ENCODE measurements at regions not wholly inside any gene's neighbourhood (a gene's known extent, or its start where the extent isn't known, plus 50 kb on each side); places are given as distances from the start of the nearest gene placed in this dataset.

DNA sequence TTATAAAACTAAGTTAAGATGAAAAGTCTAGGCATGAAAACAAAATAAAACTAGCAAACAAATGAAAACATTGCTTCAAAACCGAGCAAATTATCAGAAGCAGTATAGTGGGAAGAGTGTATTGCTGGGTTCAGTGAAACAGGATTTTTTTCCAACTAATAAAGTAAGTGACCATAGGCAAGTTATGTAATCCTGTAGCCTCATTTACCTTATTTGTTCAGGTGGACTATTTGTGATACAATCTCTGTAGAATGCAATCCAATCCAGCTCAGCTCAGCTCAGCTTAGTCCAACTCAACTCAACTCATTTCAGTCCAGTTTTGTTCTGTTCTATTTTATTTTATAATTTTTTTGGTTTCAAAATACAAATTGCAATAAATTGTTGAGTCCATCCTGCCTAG, 276.7 kb upstream of the LRIG3 start:
- intact Hi-C loops (cut with micrococcal nuclease), result no loop called here
- no peak overlapping the region for H3K4me3 Mint-ChIP-seq
- no peaks in the 10 kb centered on the region for H3K36me3 Mint-ChIP-seq (ENCODE audit: low read depth)
- H3K27ac Mint-ChIP-seq, result no peak overlapping the region
- no peak for DNase-seq
- H3K9me3 Mint-ChIP-seq, result no peaks in the 10 kb centered on the region
- H3K27me3 Mint-ChIP-seq, result no peaks in the 10 kb centered on the region
- H3K4me1 Mint-ChIP-seq, result no peaks in the 10 kb centered on the region

DNA sequence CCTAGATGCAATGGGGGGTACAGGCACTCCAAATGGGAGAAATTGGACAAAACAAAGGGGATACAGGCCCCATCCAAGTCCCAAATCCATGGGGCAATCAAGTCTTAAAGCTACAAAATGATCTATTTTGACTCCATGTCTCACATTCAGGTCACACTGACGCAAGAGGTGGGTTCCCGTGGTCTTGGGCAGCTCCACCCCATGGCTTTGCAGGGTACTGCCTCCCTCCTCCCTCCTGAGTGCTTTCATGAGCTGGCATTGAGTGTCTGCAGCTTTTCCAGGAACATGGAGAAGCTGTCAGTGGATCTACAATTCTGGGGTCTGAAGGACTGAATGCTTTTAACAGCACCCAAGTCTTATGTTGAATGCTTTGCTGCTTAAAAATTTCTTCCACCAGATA, 274.5 kb upstream of the LRIG3 start:
- Mint-ChIP-seq H3K4me1 (no peaks in the 10 kb centered on the region), H3K4me3 (no peak overlapping the region), H3K36me3 (ENCODE audit: low read depth) (no peaks in the 10 kb centered on the region), H3K9me3 (no peaks in the 10 kb centered on the region), H3K27me3 (no peaks in the 10 kb centered on the region), H3K27ac (no peak overlapping the region)
- DNase-seq, result no peak
- intact Hi-C loops (cut with micrococcal nuclease), result no loop called here

DNA sequence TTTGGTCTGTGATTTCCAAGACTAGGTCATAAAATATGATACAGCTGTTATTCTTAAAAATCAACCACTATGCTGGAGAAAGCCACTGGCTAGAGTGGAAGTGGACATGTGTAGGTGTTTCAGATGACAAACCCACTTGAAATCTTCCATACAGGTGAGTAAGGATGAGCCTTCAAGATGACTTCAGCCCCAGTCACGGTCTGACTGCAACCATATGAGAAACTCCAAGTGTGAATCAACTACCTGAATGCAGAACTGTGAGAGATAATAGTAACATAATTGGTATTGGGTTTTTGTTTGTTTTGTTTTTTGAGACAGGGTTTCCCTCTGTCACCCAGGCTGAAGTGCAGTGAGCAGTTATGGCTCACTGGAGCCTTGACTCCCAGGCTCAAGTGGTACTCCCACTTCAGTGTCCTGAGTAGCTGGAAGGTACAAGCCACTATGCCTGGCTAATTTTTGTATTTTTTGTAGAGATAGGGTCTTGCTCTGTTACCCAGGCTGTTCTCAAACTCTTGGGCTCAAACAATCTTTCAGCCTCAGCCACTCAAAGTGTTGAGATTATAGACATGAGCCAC, 273.3 kb upstream of the LRIG3 start:
- H3K4me1 Mint-ChIP-seq, result no peaks in the 10 kb centered on the region
- no peaks in the 10 kb centered on the region for H3K9me3 Mint-ChIP-seq
- H3K27me3 Mint-ChIP-seq, result no peaks in the 10 kb centered on the region
- intact Hi-C loops (cut with micrococcal nuclease), result no loop called here
- H3K27ac Mint-ChIP-seq, result no peak overlapping the region
- no peak overlapping the region for H3K4me3 Mint-ChIP-seq
- H3K36me3 Mint-ChIP-seq (ENCODE audit: low read depth), result no peaks in the 10 kb centered on the region
- DNase-seq, result no peak

DNA sequence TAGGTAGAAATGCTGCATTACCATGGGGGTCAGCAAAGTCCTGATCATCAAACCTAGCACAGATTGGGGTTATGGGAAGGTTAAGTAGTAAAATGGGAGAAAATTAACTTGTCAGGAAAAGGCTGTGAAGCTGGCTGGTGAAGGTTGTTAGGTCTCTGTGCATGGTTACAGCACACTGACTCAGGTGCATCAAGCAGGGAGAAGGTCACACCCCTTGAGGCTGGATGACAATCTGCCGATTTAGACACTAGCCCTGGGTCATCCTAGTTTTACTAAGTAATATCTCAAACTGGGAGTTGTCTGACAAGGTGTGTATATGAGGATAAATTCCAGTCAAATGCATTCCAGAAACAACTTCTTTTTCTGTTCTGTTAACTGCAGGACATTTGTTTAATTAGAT, 271.1 kb upstream of the LRIG3 start:
- no peak for DNase-seq
- no peaks in the 10 kb centered on the region for H3K27me3 Mint-ChIP-seq
- no peaks in the 10 kb centered on the region for H3K9me3 Mint-ChIP-seq
- H3K27ac Mint-ChIP-seq, result no peak overlapping the region
- intact Hi-C loops (cut with micrococcal nuclease), result no loop called here
- H3K36me3 Mint-ChIP-seq (ENCODE audit: low read depth), result no peaks in the 10 kb centered on the region
- no peaks in the 10 kb centered on the region for H3K4me1 Mint-ChIP-seq
- H3K4me3 Mint-ChIP-seq, result no peak overlapping the region

DNA sequence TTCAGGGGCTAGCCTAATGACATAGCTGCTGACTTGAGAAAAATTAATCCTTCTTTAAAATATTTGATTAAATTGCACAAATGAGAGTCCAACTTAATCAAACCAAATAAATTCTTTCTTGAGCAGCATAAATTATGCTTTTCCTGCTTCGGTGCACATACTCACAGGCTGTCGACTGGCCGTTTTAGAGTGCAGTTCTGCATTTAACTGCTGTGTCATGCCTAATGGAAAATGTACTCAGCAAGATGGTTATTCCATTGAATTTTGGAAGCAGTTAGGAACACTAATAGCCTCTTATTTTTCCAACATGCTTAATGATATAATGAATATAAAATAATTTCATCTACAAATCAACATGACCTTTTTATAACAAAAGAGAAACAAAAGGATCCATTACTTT, 266.1 kb upstream of the LRIG3 start:
- no peak for DNase-seq
- Mint-ChIP-seq H3K27ac (no peak overlapping the region), H3K4me1 (peaks cover 3% of the 10 kb centered on the region), H3K9me3 (no peaks in the 10 kb centered on the region), H3K4me3 (no peak overlapping the region), H3K36me3 (ENCODE audit: low read depth) (no peaks in the 10 kb centered on the region), H3K27me3 (no peaks in the 10 kb centered on the region)
- intact Hi-C loops (cut with micrococcal nuclease), result no loop called here

DNA sequence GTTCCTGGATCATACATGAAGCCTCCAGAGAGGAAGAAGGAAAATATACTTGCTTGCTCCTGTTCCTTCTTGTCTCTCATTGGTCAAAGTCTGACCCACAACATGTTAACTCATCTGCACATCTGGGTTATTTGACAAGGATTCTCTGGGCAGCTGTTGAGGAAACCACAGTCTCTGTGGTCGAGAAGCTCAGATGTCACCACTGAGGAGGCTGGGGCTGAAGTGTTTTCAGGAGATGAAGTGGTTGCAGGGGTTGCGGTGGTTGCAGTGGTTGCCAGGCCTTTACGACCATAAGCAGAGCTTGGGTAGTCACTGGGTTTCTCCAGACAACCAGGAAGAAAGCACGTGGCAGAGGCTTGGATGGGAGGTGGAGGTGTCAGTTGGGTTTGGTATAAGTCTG, 265.0 kb upstream of the LRIG3 start:
- intact Hi-C loops (cut with micrococcal nuclease), result no loop called here
- DNase-seq, result no peak
- no peak overlapping the region for H3K27ac Mint-ChIP-seq
- H3K4me3 Mint-ChIP-seq, result no peak overlapping the region
- H3K27me3 Mint-ChIP-seq, result no peaks in the 10 kb centered on the region
- no peaks in the 10 kb centered on the region for H3K36me3 Mint-ChIP-seq (ENCODE audit: low read depth)
- H3K9me3 Mint-ChIP-seq, result no peaks in the 10 kb centered on the region
- H3K4me1 Mint-ChIP-seq, result peaks cover 3% of the 10 kb centered on the region

DNA sequence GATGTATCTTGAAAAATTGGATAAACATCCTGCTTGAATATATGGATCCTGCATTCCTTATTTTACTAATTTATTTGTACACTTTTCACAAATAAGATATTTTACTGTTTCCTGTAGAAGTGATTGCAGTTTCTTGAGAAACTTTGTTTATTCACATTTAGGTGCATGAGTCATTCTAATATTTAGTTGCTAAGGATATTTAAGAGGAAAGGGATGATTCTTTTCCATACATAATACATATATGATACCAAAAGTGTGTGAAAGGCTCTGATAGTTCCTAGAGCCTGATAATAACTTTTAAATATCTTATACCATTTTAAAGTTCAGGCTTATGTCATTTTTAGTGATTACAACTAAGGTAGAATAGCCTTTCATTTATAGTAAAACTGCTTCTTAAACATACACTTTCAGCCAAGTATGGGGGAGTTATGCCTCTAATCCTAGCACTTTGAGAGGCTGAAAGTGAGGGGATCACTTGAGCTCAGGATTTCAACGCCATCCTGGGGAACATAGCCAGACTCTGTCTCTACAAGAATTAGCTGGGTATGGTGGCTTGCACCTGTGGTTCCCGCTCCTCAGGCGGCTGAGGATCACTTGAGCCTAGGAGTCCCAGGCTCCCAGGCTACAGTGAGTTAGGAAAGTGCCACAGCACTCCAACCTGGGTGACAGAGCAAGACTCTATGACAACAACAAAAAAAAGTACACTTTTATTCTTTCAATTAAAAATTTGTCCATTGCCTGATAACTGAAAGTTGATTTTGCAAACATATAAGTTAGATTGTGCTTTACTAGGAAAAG, 262.6 kb upstream of the LRIG3 start:
- no peak for DNase-seq

DNA sequence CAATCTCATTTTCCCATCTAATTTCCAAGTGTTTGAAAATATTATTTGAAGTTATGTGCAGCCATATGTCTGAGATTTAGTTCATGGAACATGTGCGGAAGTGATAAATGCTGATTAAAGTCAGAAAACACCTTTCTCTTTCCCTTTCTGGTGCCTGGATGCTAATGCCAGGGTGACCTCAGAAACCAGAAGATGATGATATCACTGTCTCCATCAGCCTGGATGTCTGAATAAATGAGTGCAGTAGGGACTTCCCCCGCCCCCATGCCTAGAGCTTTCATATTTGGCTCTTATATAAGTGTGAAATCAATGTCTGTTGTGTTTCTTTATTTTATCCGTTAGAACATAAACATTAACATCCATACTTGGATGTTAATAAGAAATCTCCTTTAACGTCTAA, 261.9 kb upstream of the LRIG3 start:
- H3K27me3 Mint-ChIP-seq, result no peaks in the 10 kb centered on the region
- no peaks in the 10 kb centered on the region for H3K9me3 Mint-ChIP-seq
- H3K4me3 Mint-ChIP-seq, result no peak overlapping the region
- H3K4me1 Mint-ChIP-seq, result peaks cover 3% of the 10 kb centered on the region
- DNase-seq, result no peak
- H3K27ac Mint-ChIP-seq, result no peak overlapping the region
- H3K36me3 Mint-ChIP-seq (ENCODE audit: low read depth), result no peaks in the 10 kb centered on the region
- intact Hi-C loops (cut with micrococcal nuclease), result no loop called here

More for the DNA sequence above, 262.6 kb upstream of the LRIG3 start:
- Mint-ChIP-seq H3K9me3 (no peaks in the 10 kb centered on the region), H3K4me3 (no peak overlapping the region), H3K4me1 (peaks cover 3% of the 10 kb centered on the region), H3K27ac (no peak overlapping the region), H3K27me3 (no peaks in the 10 kb centered on the region), H3K36me3 (ENCODE audit: low read depth) (no peaks in the 10 kb centered on the region)
- intact Hi-C loops (cut with micrococcal nuclease), result no loop called here

DNA sequence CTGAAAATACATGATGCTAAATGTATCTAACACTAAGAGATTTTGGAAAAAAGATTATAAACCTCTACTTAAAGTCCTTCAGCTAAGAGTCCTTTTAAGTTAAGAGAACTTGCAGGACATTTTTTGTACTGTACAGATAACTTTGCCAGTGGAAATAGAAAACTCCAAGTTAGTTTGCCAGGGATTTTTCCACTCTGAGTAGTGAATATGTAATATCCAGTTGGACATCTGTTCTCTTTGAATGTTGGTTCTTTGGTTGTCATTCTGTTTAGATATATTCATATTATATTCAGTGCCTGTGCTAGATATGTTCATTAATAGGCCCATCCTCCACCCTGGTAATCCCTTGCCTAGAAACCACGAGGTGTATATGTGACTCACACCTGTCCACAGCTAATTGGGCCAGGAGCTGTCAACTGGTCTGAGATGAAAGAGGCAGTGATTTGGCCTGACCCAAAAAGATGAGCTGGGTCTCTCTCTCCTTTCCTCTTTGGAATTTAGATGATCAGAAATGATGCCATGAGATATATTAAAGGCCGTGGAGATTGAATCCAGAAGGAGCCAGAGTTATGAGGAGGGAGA, 261.0 kb upstream of the LRIG3 start:
- Mint-ChIP-seq H3K9me3 (no peaks in the 10 kb centered on the region), H3K4me3 (no peak overlapping the region), H3K36me3 (ENCODE audit: low read depth) (no peaks in the 10 kb centered on the region), H3K27me3 (no peaks in the 10 kb centered on the region), H3K27ac (no peak overlapping the region), H3K4me1 (peaks cover 3% of the 10 kb centered on the region)
- no peak for DNase-seq
- intact Hi-C loops (cut with micrococcal nuclease), result no loop called here

DNA sequence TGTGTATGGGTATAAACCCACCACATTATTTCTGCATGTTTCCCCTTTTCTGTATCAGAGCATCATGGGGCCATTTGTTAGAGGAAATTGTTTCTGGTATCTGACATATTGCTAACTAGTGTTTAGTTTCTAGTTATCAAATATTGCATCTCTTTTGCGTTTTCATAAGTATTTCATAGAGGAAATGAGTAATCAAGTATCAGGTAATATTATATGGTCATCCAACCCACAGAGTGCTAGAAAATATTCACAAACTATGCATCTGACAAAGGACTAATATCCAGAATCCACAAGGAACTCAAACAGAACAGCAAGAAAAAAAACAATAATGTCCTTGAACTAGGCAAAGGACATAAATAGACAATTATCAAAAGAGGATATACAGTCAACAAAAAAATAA, 258.9 kb upstream of the LRIG3 start:
- no peaks in the 10 kb centered on the region for H3K36me3 Mint-ChIP-seq (ENCODE audit: low read depth)
- H3K4me3 Mint-ChIP-seq, result no peak overlapping the region
- intact Hi-C loops (cut with micrococcal nuclease), result no loop called here
- no peak overlapping the region for H3K27ac Mint-ChIP-seq
- H3K9me3 Mint-ChIP-seq, result no peaks in the 10 kb centered on the region
- H3K27me3 Mint-ChIP-seq, result no peaks in the 10 kb centered on the region
- no peak for DNase-seq
- peaks cover 3% of the 10 kb centered on the region for H3K4me1 Mint-ChIP-seq

DNA sequence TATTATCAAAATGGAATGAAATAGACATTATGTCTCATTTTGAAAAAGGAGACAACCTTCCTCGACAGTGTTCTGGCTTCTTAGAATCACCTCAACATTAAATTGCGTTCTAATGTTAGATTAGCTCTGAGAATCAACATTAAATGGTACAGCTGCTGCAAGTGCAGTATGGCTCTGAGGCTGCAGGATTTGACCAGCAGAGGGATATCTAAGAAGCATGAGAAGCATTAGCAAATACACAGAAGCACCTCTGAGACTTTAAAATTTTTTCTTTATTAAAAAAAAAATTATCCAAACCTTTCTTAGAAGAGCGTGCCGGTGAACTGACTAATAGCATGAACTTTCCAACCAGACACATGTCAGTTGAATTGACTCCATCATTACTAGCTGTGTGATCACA, 253.4 kb upstream of the LRIG3 start:
- no peak overlapping the region for H3K4me3 Mint-ChIP-seq
- DNase-seq, result no peak
- no peaks in the 10 kb centered on the region for H3K9me3 Mint-ChIP-seq
- intact Hi-C loops (cut with micrococcal nuclease), result no loop called here
- no peaks in the 10 kb centered on the region for H3K36me3 Mint-ChIP-seq (ENCODE audit: low read depth)
- H3K4me1 Mint-ChIP-seq, result no peaks in the 10 kb centered on the region
- H3K27me3 Mint-ChIP-seq, result no peaks in the 10 kb centered on the region
- H3K27ac Mint-ChIP-seq, result no peak overlapping the region

DNA sequence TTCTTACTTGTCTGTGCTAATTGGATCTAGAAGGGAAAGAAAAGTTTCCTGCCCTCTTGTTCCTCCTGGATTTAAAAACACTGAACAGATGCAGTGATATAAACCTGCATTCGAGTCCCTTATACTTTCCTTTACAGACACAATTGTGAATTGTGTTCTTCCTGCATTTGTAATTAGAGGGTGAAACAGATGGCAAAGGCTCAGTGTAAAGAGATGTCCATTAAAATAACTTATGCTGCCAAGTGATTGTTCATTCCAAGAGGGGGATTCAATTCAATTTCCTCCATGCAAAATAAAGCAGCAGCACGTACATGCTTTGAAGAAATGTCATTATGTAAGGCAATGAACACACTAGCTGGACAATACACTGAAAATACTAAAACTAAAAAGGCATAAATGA, 248.3 kb upstream of the LRIG3 start:
- no peak for DNase-seq
- Mint-ChIP-seq H3K9me3 (no peaks in the 10 kb centered on the region), H3K4me1 (no peaks in the 10 kb centered on the region), H3K4me3 (no peak overlapping the region), H3K27me3 (no peaks in the 10 kb centered on the region), H3K36me3 (ENCODE audit: low read depth) (no peaks in the 10 kb centered on the region), H3K27ac (no peak overlapping the region)
- intact Hi-C loops (cut with micrococcal nuclease), result no loop called here

DNA sequence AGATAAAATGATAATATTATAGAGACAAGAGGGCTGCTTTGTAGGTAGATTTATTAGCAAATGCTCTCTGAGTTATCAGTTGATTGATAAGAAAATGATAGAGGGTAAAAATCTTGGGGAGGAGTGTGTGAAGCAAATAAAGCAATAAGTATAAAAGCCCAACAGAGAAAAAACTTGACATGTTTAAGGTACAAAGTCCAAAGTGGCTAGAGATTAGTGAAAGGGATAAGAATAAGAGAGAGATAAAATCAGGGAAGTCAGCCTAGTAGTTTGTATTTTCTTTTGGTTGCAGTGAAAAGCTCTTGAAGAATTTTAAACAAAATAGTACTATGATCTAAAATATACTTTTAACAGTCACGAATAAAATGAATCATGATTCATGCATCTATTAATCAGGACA, 246.2 kb upstream of the LRIG3 start:
- no peak overlapping the region for H3K27ac Mint-ChIP-seq
- H3K36me3 Mint-ChIP-seq (ENCODE audit: low read depth), result no peaks in the 10 kb centered on the region
- H3K4me1 Mint-ChIP-seq, result no peaks in the 10 kb centered on the region
- no peaks in the 10 kb centered on the region for H3K27me3 Mint-ChIP-seq
- intact Hi-C loops (cut with micrococcal nuclease), result no loop called here
- no peak for DNase-seq
- no peak overlapping the region for H3K4me3 Mint-ChIP-seq
- H3K9me3 Mint-ChIP-seq, result no peaks in the 10 kb centered on the region

DNA sequence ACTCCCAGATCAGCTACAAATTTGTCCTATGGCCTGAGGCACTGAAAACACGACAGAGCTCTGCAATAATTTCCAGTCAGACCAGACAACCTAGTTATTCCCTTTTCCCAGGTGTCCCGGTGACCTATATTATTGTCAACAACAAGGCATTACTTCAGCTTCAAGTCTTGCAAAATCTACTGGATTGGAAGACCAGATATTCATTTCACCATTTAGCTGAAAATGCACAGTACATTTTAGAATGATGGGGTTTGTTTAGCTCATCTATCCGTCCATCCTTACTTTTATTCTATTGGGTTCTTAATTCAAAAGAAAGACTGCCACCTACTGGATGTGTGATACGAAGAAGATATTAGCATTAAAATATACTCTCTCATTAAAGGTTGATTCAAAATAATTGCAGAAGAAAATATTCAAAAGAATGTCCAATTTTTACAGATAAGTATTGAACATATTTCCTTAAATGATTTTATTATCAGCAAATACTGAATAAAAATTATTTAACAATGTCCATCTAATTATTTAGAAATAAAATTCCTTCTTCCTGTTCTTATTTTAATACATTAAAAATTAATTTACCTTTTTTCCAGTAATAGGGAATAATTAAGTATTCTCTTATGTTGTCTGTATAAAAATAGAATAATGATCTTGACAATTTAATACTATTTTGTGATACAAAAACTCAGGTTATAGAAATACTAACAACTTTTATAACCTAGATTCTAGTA, 244.9 kb upstream of the LRIG3 start:
- Mint-ChIP-seq H3K27me3 (no peaks in the 10 kb centered on the region), H3K4me1 (no peaks in the 10 kb centered on the region), H3K36me3 (ENCODE audit: low read depth) (no peaks in the 10 kb centered on the region), H3K9me3 (no peaks in the 10 kb centered on the region), H3K27ac (no peak overlapping the region), H3K4me3 (no peak overlapping the region)
- DNase-seq, result no peak
- intact Hi-C loops (cut with micrococcal nuclease), result no loop called here
